Neuronal stem cell (in vitro differentiated cells): ENCODE measurements at regions not wholly inside any gene's neighbourhood (a gene's known extent, or its start where the extent isn't known, plus 50 kb on each side); places are given as distances from the start of the nearest gene placed in this dataset.

Source experiments
- DNase-seq: peaks from one replicate; pipeline ENCODE4 v3.0.0-alpha.2; 2013; ENCODE audit warnings: low spot score
- H2AFZ ChIP-seq: one replicate; pipeline ENCODE4 v1.6.1; 2013; ENCODE audit warnings: mild to moderate bottlenecking, low read length, inconsistent platforms
- H2AK5ac ChIP-seq: 2 replicates; pipeline ENCODE4 v1.6.1; 2013; ENCODE audit warnings: low read depth, mild to moderate bottlenecking, inconsistent platforms, low read length, moderate library complexity, mixed read lengths
- H2BK120ac ChIP-seq: 2 replicates; pipeline ENCODE4 v1.6.1; 2013; ENCODE audit warnings: low read depth, mild to moderate bottlenecking, inconsistent platforms, low read length, moderate library complexity, mixed read lengths
- H2BK12ac ChIP-seq: one replicate; pipeline ENCODE4 v1.6.1; 2013; ENCODE audit warnings: low read length, inconsistent platforms
- H2BK15ac ChIP-seq: 2 replicates; pipeline ENCODE4 v1.6.1; 2013; ENCODE audit warnings: mild to moderate bottlenecking, low read length, inconsistent platforms, mixed read lengths
- H2BK5ac ChIP-seq: one replicate; pipeline ENCODE4 v1.6.1; 2013; ENCODE audit warnings: inconsistent platforms, mild to moderate bottlenecking, low read length, moderate library complexity
- H3K14ac ChIP-seq: one replicate; pipeline ENCODE4 v1.6.1; 2013; ENCODE audit warnings: low read length, inconsistent platforms
- H3K18ac ChIP-seq: 2 replicates; pipeline ENCODE4 v1.6.1; 2013; ENCODE audit warnings: low read length, inconsistent platforms
- H3K23ac ChIP-seq: 2 replicates; pipeline ENCODE4 v1.6.1; 2013; ENCODE audit warnings: low read depth, mild to moderate bottlenecking, mixed read lengths, low read length, inconsistent platforms; ENCODE audit not compliant: poor library complexity
- H3K27ac ChIP-seq: replicated peaks from 3 replicates; pipeline ENCODE4 v1.5.1; 2013; ENCODE audit warnings: low read length, inconsistent platforms
- H3K27me3 ChIP-seq, 3 experiments: 2 replicates each; pipeline ENCODE4 v1.6.1; 2013; ENCODE audit warnings: low read length in 3 of 3, mild to moderate bottlenecking in 2 of 3, inconsistent platforms in 1 of 3, low read depth in 1 of 3, mixed read lengths in 1 of 3, moderate library complexity in 1 of 3; ENCODE audit not compliant: control insufficient read depth in 3 of 3, insufficient read depth in 3 of 3
- H3K36me3 ChIP-seq, 2 donors: replicated peaks in 1 of 2; 2 replicates each; pipeline ENCODE4 v1.6.1; 2013; ENCODE audit warnings: low read length in 2 of 2; ENCODE audit not compliant: control insufficient read depth in 2 of 2, insufficient read depth in 2 of 2
- H3K4ac ChIP-seq: 2 replicates; pipeline ENCODE4 v1.6.1; 2013; ENCODE audit warnings: inconsistent platforms, mild to moderate bottlenecking, low read length, moderate library complexity
- H3K4me1 ChIP-seq, 2 donors: 1 replicate in 1 of 2; 2 replicates in 1 of 2; pipeline ENCODE4 v1.6.1; 2013; ENCODE audit warnings: low read length in 2 of 2, low read depth in 1 of 2; ENCODE audit not compliant: control insufficient read depth in 2 of 2, insufficient read depth in 1 of 2
- H3K4me2 ChIP-seq: one replicate; pipeline ENCODE4 v1.6.1; 2013; ENCODE audit warnings: mild to moderate bottlenecking, low read length, inconsistent platforms; ENCODE audit not compliant: insufficient read depth, poor library complexity, severe bottlenecking
- H3K4me3 ChIP-seq, 2 donors: 2 replicates each; pipeline ENCODE4 v1.5.1; 2013; ENCODE audit warnings: low read length in 2 of 2, mild to moderate bottlenecking in 2 of 2, inconsistent platforms in 1 of 2, moderate library complexity in 1 of 2
- H3K79me1 ChIP-seq: one replicate; pipeline ENCODE4 v1.6.1; 2013; ENCODE audit warnings: low read depth, mild to moderate bottlenecking, inconsistent platforms, low read length, moderate library complexity
- H3K9ac ChIP-seq: one replicate; pipeline ENCODE4 v1.6.1; 2013; ENCODE audit warnings: mild to moderate bottlenecking, low read depth, low read length, inconsistent platforms; ENCODE audit not compliant: poor library complexity
- H3K9me3 ChIP-seq, 2 donors: replicated peaks in 1 of 2; 2 replicates each; pipeline versions ENCODE3 to v1.6.1; 2013; ENCODE audit warnings: low read length in 2 of 2, mild to moderate bottlenecking in 2 of 2, inconsistent platforms in 1 of 2, low read depth in 1 of 2, mixed read lengths in 1 of 2, moderate library complexity in 1 of 2; ENCODE audit not compliant: control insufficient read depth in 2 of 2, insufficient read depth in 1 of 2
- H4K8ac ChIP-seq: one replicate; pipeline ENCODE4 v1.6.1; 2013; ENCODE audit warnings: low read depth, mild to moderate bottlenecking, inconsistent platforms, low read length, moderate library complexity
- H4K91ac ChIP-seq: one replicate; pipeline ENCODE4 v1.6.1; 2013; ENCODE audit warnings: low read length, low read depth, mild to moderate bottlenecking, inconsistent platforms; ENCODE audit not compliant: poor library complexity
- WGBS, 2 donors: extraction: QIAGEN DNeasy Blood & Tissue Kit; methylation state at CpG; one replicate each; pipeline ENCODE4 v1.1.7; 2013; ENCODE audit warnings: missing lambda C conversion rate in 2 of 2, mixed read lengths in 1 of 2; ENCODE audit not compliant: insufficient read length in 2 of 2, insufficient replicate concordance in 1 of 2; ENCODE audit errors: extremely low coverage in 2 of 2; 5-methylcytosine and 5-hydroxymethylcytosine counted together

DNA sequence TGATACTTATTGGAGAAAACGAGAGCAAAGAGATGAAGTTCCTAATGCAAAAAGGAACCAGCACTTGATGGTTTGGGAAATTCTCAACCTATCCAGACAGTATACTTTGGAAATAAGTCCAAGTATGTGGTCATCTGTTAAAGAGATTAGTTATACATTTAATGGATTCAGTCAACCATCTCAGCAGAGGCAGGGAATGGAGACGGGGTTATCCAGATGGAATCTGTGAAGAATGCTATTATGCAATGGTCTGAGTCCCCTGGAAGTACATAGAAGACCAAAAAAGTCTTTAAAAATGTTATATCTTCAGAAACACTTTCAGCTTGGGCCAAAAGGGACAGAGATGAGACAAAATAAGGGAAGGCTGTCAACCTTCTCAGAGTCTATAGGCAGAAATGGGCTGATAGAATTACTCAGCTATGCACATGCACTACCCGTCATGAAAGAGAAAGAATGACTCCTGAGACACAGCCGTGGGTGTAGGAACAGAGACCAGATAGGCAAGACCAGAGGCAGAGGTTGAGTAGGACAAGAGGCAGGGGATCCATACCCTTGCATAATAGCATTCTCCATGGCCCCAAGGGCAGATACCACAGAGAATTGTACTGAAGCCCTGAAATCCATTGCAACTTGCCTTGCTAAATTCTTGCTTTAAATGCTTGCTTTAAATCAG, 738.8 kb upstream of the POT1 start:
- WGBS, 2 donors = no CpG with 5 or more reads among the region's 4 CpGs
- no peaks in the 10 kb centered on the region for H3K27me3 ChIP-seq
- H3K4me1 ChIP-seq = no peaks in the 10 kb centered on the region
- no peak overlapping the region for H3K23ac ChIP-seq
- H3K18ac ChIP-seq = no peak overlapping the region
- no peak overlapping the region for H2BK12ac ChIP-seq
- H3K9me3 ChIP-seq = no peaks in the 10 kb centered on the region
- no peak overlapping the region for H4K8ac ChIP-seq
- H4K91ac ChIP-seq = no peak overlapping the region
- no peak overlapping the region for H3K4me2 ChIP-seq
- H3K79me1 ChIP-seq = no peaks in the 10 kb centered on the region
- no peak overlapping the region for H3K9ac ChIP-seq
- no peak overlapping the region for H3K14ac ChIP-seq
- H3K36me3 ChIP-seq = no peaks in the 10 kb centered on the region
- H2AFZ ChIP-seq = no peak overlapping the region
- H3K27ac ChIP-seq = no peak overlapping the region
- no peak overlapping the region for H2BK5ac ChIP-seq
- H3K4ac ChIP-seq = no peak overlapping the region
- no peak overlapping the region for H2AK5ac ChIP-seq
- H3K4me3 ChIP-seq = no peak overlapping the region
- DNase-seq = no peak
- no peak overlapping the region for H2BK15ac ChIP-seq
- no peak overlapping the region for H2BK120ac ChIP-seq

DNA sequence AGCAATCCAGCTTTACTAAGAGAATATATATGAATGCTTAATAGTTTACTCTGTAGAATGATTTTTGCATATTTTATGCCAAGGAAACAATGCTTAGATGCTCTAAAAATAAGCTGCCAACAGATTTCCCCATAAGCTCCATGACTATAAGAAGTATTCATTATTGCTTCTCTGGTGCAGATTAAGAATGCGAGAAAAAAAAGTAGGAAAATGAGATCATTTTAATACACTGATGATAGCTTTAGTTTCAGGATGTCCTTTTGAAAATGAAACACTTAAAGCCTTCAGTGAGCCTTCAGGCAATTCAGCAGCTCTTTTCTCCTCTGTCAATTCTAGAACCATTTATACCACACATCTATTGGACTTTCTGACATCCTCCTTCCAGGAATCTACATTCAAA, 735.0 kb upstream of the POT1 start:
- Histone ChIP-seq H3K4me3 (no peak overlapping the region), H3K4me1 (no peaks in the 10 kb centered on the region)

DNA sequence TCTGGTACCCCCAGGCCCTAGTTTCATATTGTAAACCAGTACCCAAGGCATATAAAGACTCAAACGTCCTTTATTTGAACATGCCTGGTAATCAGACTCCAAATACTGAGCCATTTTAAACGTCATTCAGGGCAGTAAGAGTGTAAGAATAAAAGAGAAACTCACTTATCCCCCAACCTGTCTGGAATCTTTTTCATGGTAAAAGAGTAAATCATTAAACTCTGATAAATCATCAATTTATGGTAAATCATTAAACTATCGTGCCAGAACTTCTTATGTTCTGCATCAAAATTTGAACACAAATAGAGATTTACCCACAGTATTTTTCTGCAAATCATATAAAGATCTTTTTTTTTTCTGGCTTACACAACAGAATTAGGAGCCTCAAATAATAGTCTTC, 734.3 kb upstream of the POT1 start:
- no CpG with 5 or more reads among the region's 3 CpGs for WGBS, 2 donors

More for the DNA sequence above, 735.0 kb upstream of the POT1 start:
- no peak overlapping the region for H2BK120ac ChIP-seq
- no peak overlapping the region for H2BK5ac ChIP-seq
- no peak overlapping the region for H3K4ac ChIP-seq
- H3K14ac ChIP-seq = no peak overlapping the region
- no peak overlapping the region for H3K9ac ChIP-seq
- H3K4me2 ChIP-seq = no peak overlapping the region
- no peak overlapping the region for H4K8ac ChIP-seq
- H3K79me1 ChIP-seq = no peaks in the 10 kb centered on the region
- no CpG with 5 or more reads among the region's 1 CpG for WGBS, 2 donors
- no peak overlapping the region for H3K18ac ChIP-seq
- H3K27ac ChIP-seq = no peak overlapping the region
- H3K9me3 ChIP-seq = no peaks in the 10 kb centered on the region
- H2BK12ac ChIP-seq = no peak overlapping the region
- H2AFZ ChIP-seq = no peak overlapping the region
- H3K27me3 ChIP-seq = no peaks in the 10 kb centered on the region
- H3K36me3 ChIP-seq = no peaks in the 10 kb centered on the region
- no peak for DNase-seq
- H3K23ac ChIP-seq = no peak overlapping the region
- H2BK15ac ChIP-seq = no peak overlapping the region
- H2AK5ac ChIP-seq = no peak overlapping the region
- no peak overlapping the region for H4K91ac ChIP-seq

DNA sequence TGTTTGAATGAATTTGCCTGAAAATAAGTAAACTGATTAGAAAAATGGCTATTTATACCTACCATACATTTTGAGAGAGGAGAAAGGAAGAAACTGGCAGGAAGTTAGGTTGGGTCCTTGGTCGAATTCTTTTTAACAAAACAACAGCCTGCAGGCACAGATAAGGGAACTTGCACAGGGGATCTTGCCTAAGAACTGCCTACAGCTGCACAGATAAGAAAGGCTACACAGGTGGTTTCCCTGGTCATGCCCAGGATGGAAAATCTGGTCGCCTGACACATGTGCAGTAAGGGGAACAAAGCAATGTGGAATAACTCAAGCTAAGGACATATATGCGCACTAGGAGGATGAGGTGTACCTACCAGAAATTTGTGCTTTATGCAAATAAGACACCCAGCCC, 732.1 kb upstream of the POT1 start:
- H2BK5ac ChIP-seq = no peak overlapping the region
- no peak overlapping the region for H4K91ac ChIP-seq
- H3K27ac ChIP-seq = no peak overlapping the region
- no peak overlapping the region for H3K4me2 ChIP-seq
- H3K9ac ChIP-seq = no peak overlapping the region
- no peak overlapping the region for H3K14ac ChIP-seq
- no peaks in the 10 kb centered on the region for H3K79me1 ChIP-seq
- no peak overlapping the region for H2BK120ac ChIP-seq
- no CpG with 5 or more reads among the region's 3 CpGs for WGBS, 2 donors
- no peak overlapping the region for H2BK12ac ChIP-seq
- no peak overlapping the region for H4K8ac ChIP-seq
- no peaks in the 10 kb centered on the region for H3K9me3 ChIP-seq
- H3K18ac ChIP-seq = no peak overlapping the region
- H2AFZ ChIP-seq = no peak overlapping the region
- no peaks in the 10 kb centered on the region for H3K36me3 ChIP-seq
- no peak overlapping the region for H2AK5ac ChIP-seq
- H3K4me3 ChIP-seq = no peak overlapping the region
- no peaks in the 10 kb centered on the region for H3K27me3 ChIP-seq
- no peak overlapping the region for H3K23ac ChIP-seq
- DNase-seq = no peak
- no peaks in the 10 kb centered on the region for H3K4me1 ChIP-seq
- H3K4ac ChIP-seq = no peak overlapping the region
- H2BK15ac ChIP-seq = no peak overlapping the region

More for the DNA sequence above, 734.3 kb upstream of the POT1 start:
- Histone ChIP-seq H3K9ac (no peak overlapping the region), H3K4me1 (no peaks in the 10 kb centered on the region), H2BK15ac (no peak overlapping the region), H2BK5ac (no peak overlapping the region), H3K27ac (no peak overlapping the region), H3K23ac (no peak overlapping the region), H4K91ac (no peak overlapping the region), H2BK12ac (no peak overlapping the region), H3K36me3 (no peaks in the 10 kb centered on the region), H2AFZ (no peak overlapping the region), H2BK120ac (no peak overlapping the region), H4K8ac (no peak overlapping the region), H2AK5ac (no peak overlapping the region), H3K4me2 (no peak overlapping the region), H3K4ac (no peak overlapping the region), H3K4me3 (no peak overlapping the region), H3K14ac (no peak overlapping the region), H3K9me3 (no peaks in the 10 kb centered on the region), H3K79me1 (no peaks in the 10 kb centered on the region), H3K27me3 (no peaks in the 10 kb centered on the region), H3K18ac (no peak overlapping the region)
- DNase-seq = no peak
